Uterus (tissue), 2 donors: ENCODE measurements at regions not wholly inside any gene's neighbourhood (a gene's known extent, or its start where the extent isn't known, plus 50 kb on each side); places are given as distances from the start of the nearest gene placed in this dataset.

Experiments used
- POLR2A ChIP-seq, 2 donors: fragments of 450-650 bp; IDR thresholded peaks; one replicate each; pipeline ENCODE4 v1.6.1; 2016; ENCODE audit warnings: antibody characterized with exemption in 2 of 2, mild to moderate bottlenecking in 1 of 2, moderate library complexity in 1 of 2
- TF ChIP-seq, protein P1 (sequence below), 4 experiments: fragments of 200-600 bp in 2 of 4; fragments of 450-650 bp in 2 of 4; sonication (generic) in 2 of 4; IDR thresholded peaks; one replicate each; pipeline ENCODE4 v1.5.1; 2016 to 2019; ENCODE audit warnings: antibody characterized with exemption in 4 of 4, mild to moderate bottlenecking in 2 of 4, moderate library complexity in 1 of 4

DNA sequence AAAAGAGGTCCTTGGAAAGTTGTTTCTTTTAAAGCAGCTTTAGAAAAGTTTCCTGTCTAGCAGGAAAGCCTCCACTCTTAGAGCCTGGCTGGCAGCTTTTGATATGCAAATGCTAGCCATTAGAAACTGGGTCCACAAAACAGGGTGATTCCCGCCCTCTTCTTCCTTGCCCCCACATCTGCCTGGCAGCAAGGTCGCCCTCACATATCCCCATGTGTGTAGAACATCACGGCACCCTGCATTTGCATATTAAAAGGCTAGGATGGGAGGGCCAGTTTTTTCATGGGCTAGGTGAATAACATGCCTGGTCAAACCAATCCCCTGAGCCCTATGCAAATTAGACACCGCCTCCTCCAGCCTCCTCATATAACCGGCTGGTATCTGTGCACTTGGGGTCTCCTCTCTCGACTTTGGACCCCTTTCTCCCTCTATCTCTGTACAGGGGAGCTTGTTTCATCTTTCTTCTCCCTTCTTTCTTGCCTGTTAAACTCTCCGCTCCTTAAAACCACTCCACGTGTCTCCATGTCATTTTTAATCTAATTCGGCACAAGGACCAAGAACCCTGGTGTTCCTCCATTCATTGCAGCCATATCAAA lies 426.8 kb upstream of the CTNND2 start:
- TF ChIP-seq, protein P1, sequence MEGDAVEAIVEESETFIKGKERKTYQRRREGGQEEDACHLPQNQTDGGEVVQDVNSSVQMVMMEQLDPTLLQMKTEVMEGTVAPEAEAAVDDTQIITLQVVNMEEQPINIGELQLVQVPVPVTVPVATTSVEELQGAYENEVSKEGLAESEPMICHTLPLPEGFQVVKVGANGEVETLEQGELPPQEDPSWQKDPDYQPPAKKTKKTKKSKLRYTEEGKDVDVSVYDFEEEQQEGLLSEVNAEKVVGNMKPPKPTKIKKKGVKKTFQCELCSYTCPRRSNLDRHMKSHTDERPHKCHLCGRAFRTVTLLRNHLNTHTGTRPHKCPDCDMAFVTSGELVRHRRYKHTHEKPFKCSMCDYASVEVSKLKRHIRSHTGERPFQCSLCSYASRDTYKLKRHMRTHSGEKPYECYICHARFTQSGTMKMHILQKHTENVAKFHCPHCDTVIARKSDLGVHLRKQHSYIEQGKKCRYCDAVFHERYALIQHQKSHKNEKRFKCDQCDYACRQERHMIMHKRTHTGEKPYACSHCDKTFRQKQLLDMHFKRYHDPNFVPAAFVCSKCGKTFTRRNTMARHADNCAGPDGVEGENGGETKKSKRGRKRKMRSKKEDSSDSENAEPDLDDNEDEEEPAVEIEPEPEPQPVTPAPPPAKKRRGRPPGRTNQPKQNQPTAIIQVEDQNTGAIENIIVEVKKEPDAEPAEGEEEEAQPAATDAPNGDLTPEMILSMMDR (IDR thresholded peaks at IDR 0.05) = no peak
- no peak for TF ChIP-seq POLR2A (IDR thresholded peaks at IDR 0.05)
